NT2/D1 (cell line): ENCODE measurements at regions not wholly inside any gene's neighbourhood (a gene's known extent, or its start where the extent isn't known, plus 50 kb on each side); places are given as distances from the start of the nearest gene placed in this dataset.

ENCODE experiments used
- SUZ12 ChIP-seq: IDR thresholded peaks from 2 replicates; pipeline ENCODE4 v1.6.1; 2011; ENCODE audit not compliant: insufficient read length, insufficient read depth; ENCODE audit errors: extremely low read depth
- YY1 ChIP-seq: IDR thresholded peaks from 2 replicates; pipeline ENCODE4 v1.6.1; 2011; ENCODE audit not compliant: insufficient read length, insufficient read depth

DNA sequence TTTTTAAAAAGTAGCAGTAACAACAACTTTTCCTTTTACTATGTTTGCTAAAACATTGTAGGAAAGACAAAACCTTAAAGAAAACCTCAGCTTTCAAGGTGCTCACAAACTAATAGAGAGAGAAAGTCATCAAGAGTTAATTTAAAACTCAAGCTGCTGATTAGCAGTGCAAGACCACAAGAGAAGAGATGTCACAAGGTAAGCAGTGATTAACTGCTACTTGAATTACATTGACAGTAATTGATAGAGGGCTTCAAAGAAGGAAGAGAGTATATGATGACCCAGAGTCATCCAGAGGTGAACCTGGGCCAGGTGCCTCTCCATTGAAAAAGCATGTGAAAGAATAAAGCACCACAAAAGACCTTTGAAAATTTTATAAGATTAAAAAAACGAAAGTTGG lies 939.6 kb upstream of the CNTNAP5 start:
- TF ChIP-seq SUZ12 (no peak), YY1 (no peak)
